ENCODE measurements at regions not wholly inside any gene's neighbourhood (a gene's known extent, or its start where the extent isn't known, plus 50 kb on each side); places are given as distances from the start of the nearest gene placed in this dataset.

- H3K23ac ChIP-seq (ENCODE audit: insufficient read length), result no peak overlapping the region
- H3K9me3 ChIP-seq (ENCODE audit: insufficient read depth in 2 of 2, low read depth in 1 of 2, low read length in 1 of 2), result no peaks in the 10 kb centered on the region
- no peak overlapping the region for H4K91ac ChIP-seq (replicated peaks; ENCODE audit: insufficient read length, low read length)
- no peak overlapping the region for H3K18ac ChIP-seq (ENCODE audit: extremely low read depth, low read length)
- no peak overlapping the region for H2AK5ac ChIP-seq (ENCODE audit: low read depth, low read length)
- no peaks in the 10 kb centered on the region for H3K27me3 ChIP-seq (replicated peaks in 1 of 4; ENCODE audit: control insufficient read depth in 3 of 4, extremely low read depth in 1 of 4, insufficient read depth in 3 of 4, low read length in 3 of 4)
- DNase-seq (ENCODE audit: low read depth in 1 of 2, low spot score in 2 of 2), result no peak
- H3K14ac ChIP-seq (ENCODE audit: insufficient read length), result no peak overlapping the region
- H3K36me3 ChIP-seq (ENCODE audit: control insufficient read depth in 2 of 4, insufficient read depth in 4 of 4, low read length in 3 of 4), result no peaks in the 10 kb centered on the region
- peaks cover 0 to 7% (median 2%) of the 10 kb centered on the region in 4 experiments; a peak in 3 of 7 replicates for H3K4me1 ChIP-seq (replicated peaks in 1 of 4; ENCODE audit: control insufficient read depth in 3 of 4, insufficient read depth in 4 of 4, low read length in 3 of 4)
- H3K4me2 ChIP-seq (ENCODE audit: insufficient read depth in 1 of 2, low read depth in 2 of 2, low read length in 2 of 2), result no peak overlapping the region
- H3K23me2 ChIP-seq (ENCODE audit: low read depth, low read length), result no peaks in the 10 kb centered on the region
- H3K4ac ChIP-seq (replicated peaks; ENCODE audit: insufficient read length, low read depth, low read length), result no peak overlapping the region
- CTCF ChIA-PET (ENCODE audit: partially characterized antibody), result interaction anchor here (0.6 to 1.3 kb wide), 2 partner anchors 100 to 110 kb away, joined by 3 read pairs; no protein-coding TSS in a partner anchor
- H2BK5ac ChIP-seq (ENCODE audit: low read depth, low read length), result no peak overlapping the region
- no peak overlapping the region for H4K8ac ChIP-seq (ENCODE audit: extremely low read depth, insufficient read depth, low read length)
- H3K27ac ChIP-seq (ENCODE audit: low read depth, low read length), result no peak overlapping the region
- 85% methylated on average over 5 of the region's 5 CpGs; no CpG with 5 or more reads in 1 of the 2 experiments for WGBS, 2 experiments (ENCODE audit: extremely low coverage in 1 of 2, insufficient coverage in 1 of 2, insufficient read length in 1 of 2, insufficient replicate concordance in 2 of 2, low coverage in 1 of 2, low lambda C conversion rate in 2 of 2, missing lambda C conversion rate in 1 of 2)
- peak; percentile 7 for FAIRE-seq
- H2BK20ac ChIP-seq (ENCODE audit: low read length), result no peak overlapping the region
- no peaks in the 10 kb centered on the region for H3K79me2 ChIP-seq (ENCODE audit: control insufficient read depth in 1 of 2, insufficient read depth in 2 of 2, low read length in 2 of 2)
- H3K9ac ChIP-seq (replicated peaks in 1 of 4; ENCODE audit: extremely low read depth in 1 of 4, low read depth in 3 of 4, low read length in 3 of 4), result no peak overlapping the region
- H2BK12ac ChIP-seq (ENCODE audit: low read depth, low read length), result no peak overlapping the region
- H3K56ac ChIP-seq (replicated peaks; ENCODE audit: insufficient read length, low read depth, low read length), result no peak overlapping the region
- H2BK15ac ChIP-seq (ENCODE audit: low read length), result no peak overlapping the region
- no peak overlapping the region for H4K5ac ChIP-seq (ENCODE audit: insufficient read length, low read depth, low read length)
- H2AFZ ChIP-seq (ENCODE audit: low read length), result peak overlapping the region; percentile 84
- POLR2A ChIA-PET (ENCODE audit: partially characterized antibody), result no interaction called here
- H3K4me3 ChIP-seq (ENCODE audit: extremely low read depth in 1 of 4, insufficient read depth in 2 of 4, low read depth in 3 of 4, low read length in 4 of 4), result no peak overlapping the region
- H2BK120ac ChIP-seq (replicated peaks; ENCODE audit: low read depth, low read length), result no peak overlapping the region
- H4K20me1 ChIP-seq (replicated peaks in 1 of 2; ENCODE audit: control insufficient read depth in 1 of 2, insufficient read depth in 2 of 2, low read length in 2 of 2), result no peaks in the 10 kb centered on the region
- H3K79me1 ChIP-seq (ENCODE audit: low read depth, low read length), result no peaks in the 10 kb centered on the region
- no peak for TF ChIP-seq RXRA (IDR thresholded peaks at IDR 0.05; ENCODE audit: insufficient read depth, low read depth, low read length)
- no peak for TF ChIP-seq FOSL1 (IDR thresholded peaks at IDR 0.05; ENCODE audit: insufficient read depth, low read depth, low read length)
- no peak for TF ChIP-seq CEBPB (IDR thresholded peaks at IDR 0.05; ENCODE audit: low read depth, low read length)
- no peak for TF ChIP-seq SIN3A (conservative IDR thresholded peaks at IDR 0.05 in 1 of 2, IDR thresholded peaks at IDR 0.05 in 1 of 2; ENCODE audit: low read depth in 1 of 2, low read length in 2 of 2)
- TF ChIP-seq TCF12 (IDR thresholded peaks at IDR 0.05; ENCODE audit: low read depth, low read length), result no peak
- no peak for TF ChIP-seq KDM5A (IDR thresholded peaks at IDR 0.05; ENCODE audit: low read length)
- no peak for TF ChIP-seq RFX5 (IDR thresholded peaks at IDR 0.05; ENCODE audit: borderline replicate concordance, low read depth, low read length)
- TF ChIP-seq TBP (IDR thresholded peaks at IDR 0.05; ENCODE audit: low read depth, low read length), result no peak
- TF ChIP-seq NANOG (IDR thresholded peaks at IDR 0.05; ENCODE audit: insufficient read depth, low read depth, low read length, poor library complexity, severe bottlenecking), result no peak
- no peak for TF ChIP-seq SAP30 (IDR thresholded peaks at IDR 0.05; ENCODE audit: insufficient read depth, insufficient replicate concordance, low read length)
Observed at GRCh38 chr5:31086839-31087415, 106.6 kb upstream of the CDH6 start.

All from H1 (cell line).